ENCODE measurements at regions not wholly inside any gene's neighbourhood (a gene's known extent, or its start where the extent isn't known, plus 50 kb on each side); places are given as distances from the start of the nearest gene placed in this dataset.
"Not testable (repeated sequence)": the region's sequence is repeated elsewhere in the genome, so short reads cannot be mapped to it uniquely, and the experiment has no call there.

DNA sequence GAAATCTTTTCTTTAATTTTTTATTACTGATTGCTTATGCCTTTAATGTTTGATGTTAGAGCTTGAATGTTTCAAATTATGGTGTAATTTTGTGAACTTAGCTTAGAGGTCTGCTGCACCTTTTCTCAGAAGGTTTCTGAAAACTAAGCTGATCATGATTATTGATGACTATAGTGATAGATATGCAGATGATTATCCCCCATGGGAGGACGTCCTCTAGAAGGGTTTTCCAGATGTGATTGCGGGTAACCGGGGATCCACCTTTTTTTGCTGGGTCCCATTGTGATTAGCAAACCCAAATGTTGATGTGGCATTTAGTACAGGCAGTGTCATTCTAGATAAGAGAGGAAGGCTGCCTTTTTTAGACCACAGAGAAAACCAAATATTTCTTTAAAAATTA lies 272.9 kb downstream of the FBXO8 start:
- no peak for DNase-seq (ENCODE audit: low read depth in 3 of 3)

- DNase-seq (ENCODE audit: low read depth in 3 of 3) = no peak
These were observed 273.6 kb downstream of the FBXO8 start for GRCh38 chr4:174009686-174010451.

DNA sequence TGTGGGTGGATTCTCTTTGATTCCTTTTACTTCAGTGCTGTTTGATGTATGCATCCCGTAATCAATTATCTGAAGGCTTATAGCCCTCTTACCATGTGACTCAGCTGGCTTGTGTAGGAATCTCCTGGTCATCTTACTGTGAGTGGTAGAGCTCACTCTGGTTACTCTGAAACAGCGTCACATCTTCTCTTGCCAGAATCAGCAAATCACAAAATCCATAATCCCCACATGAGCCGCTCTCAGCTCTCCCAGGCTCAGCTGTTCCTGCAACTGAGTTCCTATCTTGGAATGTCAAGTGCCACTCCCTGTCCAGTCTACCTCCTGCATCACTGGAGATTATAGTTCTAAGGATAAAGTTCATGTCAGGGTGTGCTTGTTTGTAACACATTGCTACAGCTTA lies 278.0 kb downstream of the FBXO8 start:
- no peak for DNase-seq (ENCODE audit: low read depth in 3 of 3)

DNA sequence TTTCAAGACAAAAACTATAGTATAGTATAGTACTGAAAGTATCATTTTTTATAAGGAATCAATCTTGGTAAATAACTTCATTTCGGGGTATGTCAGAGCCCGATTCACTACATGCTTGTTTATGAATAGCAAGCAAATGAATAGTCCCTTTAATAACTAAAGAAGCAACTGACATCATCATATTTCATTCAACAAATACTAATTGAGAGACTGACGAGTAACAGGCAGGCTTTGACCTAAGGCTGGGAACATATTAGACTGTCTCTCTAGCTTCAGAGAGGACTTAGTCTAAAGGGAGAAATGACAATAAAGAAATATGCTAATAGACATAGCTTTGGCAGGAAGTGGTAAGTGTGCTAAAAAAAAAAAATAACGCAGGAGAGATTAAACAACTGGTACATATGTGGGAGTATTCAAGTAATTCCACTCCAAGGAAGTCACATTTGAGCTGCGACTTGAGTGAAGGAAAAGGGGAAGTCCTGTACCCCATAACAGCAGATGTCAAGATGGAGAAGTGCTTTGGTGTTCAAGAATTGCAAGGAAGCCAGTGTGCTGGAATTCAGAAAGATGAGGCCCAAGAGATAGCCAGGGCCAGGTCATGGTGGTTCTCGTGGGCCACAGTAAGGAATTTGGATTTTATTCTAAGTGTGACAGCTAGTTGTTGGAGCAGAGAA lies 284.9 kb downstream of the FBXO8 start:
- DNase-seq (ENCODE audit: low read depth in 3 of 3) = no peak

DNA sequence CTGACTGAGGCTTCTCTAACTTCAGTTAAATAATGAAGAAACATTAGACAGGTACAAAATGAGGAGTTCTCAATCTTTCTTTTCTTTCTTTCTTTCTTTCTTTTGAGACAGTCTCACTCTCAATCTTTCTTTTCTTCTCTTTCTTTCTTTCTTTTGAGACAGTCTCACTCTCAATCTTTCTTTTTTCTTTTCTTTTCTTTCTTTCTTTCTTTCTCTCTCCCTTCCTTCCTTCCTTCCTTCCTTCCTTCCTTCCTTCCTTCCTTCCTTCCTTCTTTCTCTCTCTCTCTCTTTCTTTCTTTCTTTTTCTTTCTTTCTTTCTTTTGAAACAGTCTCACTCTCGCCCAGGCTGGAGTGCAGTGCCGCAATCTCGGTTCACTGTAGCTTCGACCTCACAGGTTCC lies 287.7 kb downstream of the FBXO8 start:
- not testable (repeated sequence) for DNase-seq (ENCODE audit: low read depth in 3 of 3)

GRCh38 chr4:173991814-173992213 lies 291.7 kb downstream of the FBXO8 start:
- no peak for DNase-seq (ENCODE audit: low read depth in 3 of 3)

GRCh38 chr4:173991316-173991715 lies 292.2 kb downstream of the FBXO8 start:
- DNase-seq (ENCODE audit: low read depth in 3 of 3) = no peak

DNA sequence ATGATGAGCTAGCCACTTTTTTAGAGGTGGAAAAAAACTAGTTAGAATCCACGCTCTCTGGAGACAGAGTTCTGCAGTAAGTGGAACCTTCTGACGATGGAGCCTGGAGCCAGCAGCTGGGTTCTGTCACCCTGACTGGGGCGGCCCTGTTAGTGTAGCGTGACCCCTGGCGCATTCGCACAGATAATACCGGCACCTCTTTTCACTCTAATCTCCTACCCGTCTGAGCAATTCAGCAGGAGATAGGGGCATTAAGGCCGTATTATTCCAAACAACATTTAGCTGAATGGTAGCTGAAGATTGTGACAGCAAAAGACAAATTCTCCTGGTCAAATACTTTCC lies 292.6 kb downstream of the FBXO8 start:
- no peak for DNase-seq (ENCODE audit: low read depth in 3 of 3)

DNA sequence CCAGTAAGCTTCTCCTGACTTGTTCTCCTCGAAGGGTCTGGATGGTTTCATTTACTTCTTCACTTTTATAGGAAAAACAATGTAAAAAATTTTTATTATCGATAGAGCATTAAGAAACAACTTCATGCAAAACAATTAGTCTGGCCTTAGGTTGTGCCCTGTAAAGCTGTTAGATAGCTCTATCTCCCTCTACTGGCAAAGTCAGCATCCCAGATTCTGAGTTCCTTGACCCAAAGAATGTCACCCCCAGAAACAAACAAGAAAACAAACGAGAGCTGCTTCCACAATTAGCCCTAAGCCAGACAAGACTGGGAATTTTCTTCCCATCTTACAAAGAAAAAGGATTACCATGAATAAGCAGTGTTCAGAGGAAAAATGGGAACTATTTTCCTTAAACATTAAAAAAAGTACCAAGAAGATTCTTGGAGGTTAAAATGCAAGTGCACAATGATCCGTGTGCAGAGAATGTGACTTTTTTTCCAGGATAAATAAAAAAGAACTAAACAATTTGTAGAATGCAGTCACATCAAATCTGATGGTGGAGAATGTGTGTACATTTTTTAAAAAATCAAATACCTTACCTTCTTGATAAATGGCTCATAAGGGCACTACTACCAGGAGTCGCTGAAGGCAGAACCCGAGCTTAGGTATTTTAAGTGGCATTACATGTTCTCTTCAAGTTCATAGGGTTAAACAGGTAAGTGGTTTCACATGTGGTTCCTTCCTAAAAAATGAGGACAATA lies 293.2 kb downstream of the FBXO8 start:
- DNase-seq (ENCODE audit: low read depth in 3 of 3) = no peak

DNA sequence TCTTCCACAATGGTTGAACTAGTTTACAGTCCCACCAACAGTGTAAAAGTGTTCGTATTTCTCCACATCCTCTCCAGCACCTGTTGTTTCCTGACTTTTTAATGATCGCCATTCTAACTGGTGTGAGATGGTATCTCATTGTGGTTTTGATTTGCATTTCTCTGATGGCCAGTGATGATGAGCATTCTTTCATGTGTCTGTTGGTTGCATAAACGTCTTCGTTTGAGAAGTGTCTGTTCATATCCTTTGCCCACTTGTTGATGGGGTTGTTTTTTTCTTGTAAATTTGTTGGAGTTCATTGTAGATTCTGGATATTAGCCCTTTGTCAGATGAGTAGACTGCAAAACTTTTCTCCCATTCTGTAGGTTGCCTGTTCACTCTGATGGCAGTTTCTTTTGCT lies 319.9 kb downstream of the FBXO8 start:
- not testable (repeated sequence) for DNase-seq (ENCODE audit: low read depth in 3 of 3)

- no peak for DNase-seq (ENCODE audit: low read depth in 3 of 3)
These were observed 323.1 kb downstream of the FBXO8 start for GRCh38 chr4:173960398-173960797.

DNA sequence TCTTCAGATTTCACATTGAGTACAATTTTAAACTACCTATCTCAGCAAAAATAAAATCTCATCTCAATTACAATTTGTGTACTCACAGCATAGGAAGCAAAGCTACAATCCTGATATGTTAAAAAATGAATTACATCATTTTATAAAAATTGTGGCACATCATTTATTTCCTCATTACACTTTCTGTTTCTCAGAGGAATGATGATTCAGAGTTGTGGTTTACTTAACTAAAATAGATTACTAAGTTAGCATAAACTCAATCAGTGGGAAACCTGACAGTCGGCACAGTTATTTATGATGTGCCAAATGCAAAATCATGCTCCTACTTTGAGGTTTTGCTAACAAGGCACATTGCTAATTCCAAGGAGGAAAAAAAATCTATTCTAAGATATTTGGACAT lies 325.0 kb downstream of the FBXO8 start:
- no peak for DNase-seq (ENCODE audit: low read depth in 3 of 3)

DNA sequence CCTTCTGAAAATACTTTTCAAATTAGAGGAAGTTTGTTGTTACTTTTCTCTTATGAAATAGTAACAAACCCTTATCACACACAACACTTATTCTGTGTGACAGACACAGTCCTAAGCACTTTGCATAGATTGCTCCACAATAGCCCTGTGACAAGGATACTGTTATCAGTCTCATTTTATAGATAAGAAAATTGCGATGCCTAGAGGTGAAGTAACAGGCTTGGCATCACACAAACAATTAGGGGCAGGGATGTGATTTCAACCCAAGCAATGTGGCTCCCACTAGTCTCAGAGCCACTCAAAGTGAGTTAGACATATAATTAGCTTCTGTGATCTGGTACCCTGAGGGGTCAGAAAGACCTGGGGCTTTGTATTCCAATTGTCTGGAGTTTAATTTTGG lies 339.9 kb downstream of the FBXO8 start:
- DNase-seq (ENCODE audit: low read depth in 3 of 3) = no peak

GRCh38 chr4:173940146-173940545 lies 343.3 kb downstream of the FBXO8 start:
- no peak for DNase-seq (ENCODE audit: low read depth in 3 of 3)

- DNase-seq (ENCODE audit: low read depth in 3 of 3) = no peak
These were observed 345.7 kb downstream of the FBXO8 start for GRCh38 chr4:173937631-173938270.

DNA sequence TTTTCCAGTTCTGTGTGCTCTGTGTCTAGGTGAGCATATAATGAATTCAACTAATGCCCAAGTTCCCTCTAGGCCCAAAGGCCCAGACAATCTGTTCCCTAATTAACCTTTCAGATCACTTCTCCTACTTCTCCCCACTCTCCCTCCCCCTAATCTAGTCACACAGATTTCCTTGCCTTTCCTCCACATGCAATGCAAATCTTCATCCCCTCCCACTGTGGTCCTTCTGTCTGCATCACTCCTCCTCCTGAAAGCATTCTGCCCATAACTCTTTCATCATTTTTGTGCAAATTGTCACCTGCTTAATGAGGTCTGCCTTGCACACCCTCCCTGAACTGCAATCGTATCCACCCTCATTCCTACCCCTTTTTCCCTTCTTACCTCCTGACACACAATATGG lies 346.6 kb downstream of the FBXO8 start:
- DNase-seq (ENCODE audit: low read depth in 3 of 3) = no peak

GRCh38 chr4:173935622-173936405 lies 347.7 kb downstream of the FBXO8 start:
- DNase-seq (ENCODE audit: low read depth in 3 of 3) = no peak

- no peak for DNase-seq (ENCODE audit: low read depth in 3 of 3)
These were observed 348.4 kb downstream of the FBXO8 start for GRCh38 chr4:173934933-173935620.

GRCh38 chr4:173934201-173934600 lies 349.3 kb downstream of the FBXO8 start:
- DNase-seq (ENCODE audit: low read depth in 3 of 3) = no peak

DNA sequence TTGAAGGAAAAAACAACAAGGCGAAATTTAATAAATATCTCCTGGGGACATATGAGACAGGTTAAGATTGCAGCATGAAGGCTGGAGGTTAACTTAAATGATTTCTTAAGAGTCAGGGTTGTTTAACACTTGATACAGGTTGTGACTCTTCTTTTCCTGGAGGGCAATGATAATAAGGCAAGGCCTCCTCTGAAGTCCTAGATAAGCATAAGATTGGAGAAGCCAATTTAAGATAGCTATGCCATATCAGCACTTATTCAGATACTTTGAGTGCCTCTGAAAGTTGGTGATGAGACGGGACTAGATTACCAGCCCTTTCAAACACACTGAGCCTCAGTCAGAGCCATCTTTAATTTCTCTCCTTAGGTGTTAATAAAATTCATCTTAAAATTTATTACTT lies 350.8 kb downstream of the FBXO8 start:
- DNase-seq (ENCODE audit: low read depth in 3 of 3) = no peak

GRCh38 chr4:173930329-173930967 lies 353.0 kb downstream of the FBXO8 start:
- DNase-seq (ENCODE audit: low read depth in 3 of 3) = no peak
